ENCODE measurements at regions not wholly inside any gene's neighbourhood (a gene's known extent, or its start where the extent isn't known, plus 50 kb on each side); places are given as distances from the start of the nearest gene placed in this dataset.
"Not testable (repeated sequence)": the region's sequence is repeated elsewhere in the genome, so short reads cannot be mapped to it uniquely, and the experiment has no call there.

GRCh38 chr2:109723153-109723552, 71.0 kb upstream of the RGPD5 start:
- not testable (repeated sequence) for TF ChIP-seq CTCF (conservative IDR thresholded peaks at IDR 0.05; ENCODE audit: low read depth, low read length); EZH2phosphoT487 (IDR thresholded peaks at IDR 0.05; ENCODE audit: borderline replicate concordance, low read length)
